NCI-H1694 (cell line): ENCODE measurements at regions not wholly inside any gene's neighbourhood (a gene's known extent, or its start where the extent isn't known, plus 50 kb on each side); places are given as distances from the start of the nearest gene placed in this dataset.

ENCODE experiments used
- DNase-seq: peaks from one replicate; lab custom pipeline; 2025; lab: John Stamatoyannopoulos, UW

DNA sequence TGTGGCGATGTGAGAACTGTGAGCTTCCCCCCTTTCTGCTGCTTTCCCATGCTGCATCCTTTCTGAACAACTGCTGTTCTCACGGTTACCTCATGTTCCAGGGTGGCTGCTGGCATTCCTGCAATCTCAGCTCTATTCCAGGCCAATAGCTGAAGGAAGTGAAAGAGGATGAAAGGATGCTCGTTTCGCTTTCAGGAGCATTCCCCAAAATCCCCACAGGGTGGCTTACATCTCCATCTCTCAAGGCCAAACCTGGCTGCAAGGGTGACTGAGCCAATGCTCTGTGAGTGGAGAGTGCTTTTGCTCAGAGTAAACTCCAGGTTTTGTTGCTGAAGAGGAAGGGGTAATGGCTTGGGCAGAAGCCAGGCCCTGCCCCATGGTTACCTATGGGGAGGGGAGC is 848.2 kb downstream of the BRD1 start:
- DNase-seq = peak; percentile 17

DNA sequence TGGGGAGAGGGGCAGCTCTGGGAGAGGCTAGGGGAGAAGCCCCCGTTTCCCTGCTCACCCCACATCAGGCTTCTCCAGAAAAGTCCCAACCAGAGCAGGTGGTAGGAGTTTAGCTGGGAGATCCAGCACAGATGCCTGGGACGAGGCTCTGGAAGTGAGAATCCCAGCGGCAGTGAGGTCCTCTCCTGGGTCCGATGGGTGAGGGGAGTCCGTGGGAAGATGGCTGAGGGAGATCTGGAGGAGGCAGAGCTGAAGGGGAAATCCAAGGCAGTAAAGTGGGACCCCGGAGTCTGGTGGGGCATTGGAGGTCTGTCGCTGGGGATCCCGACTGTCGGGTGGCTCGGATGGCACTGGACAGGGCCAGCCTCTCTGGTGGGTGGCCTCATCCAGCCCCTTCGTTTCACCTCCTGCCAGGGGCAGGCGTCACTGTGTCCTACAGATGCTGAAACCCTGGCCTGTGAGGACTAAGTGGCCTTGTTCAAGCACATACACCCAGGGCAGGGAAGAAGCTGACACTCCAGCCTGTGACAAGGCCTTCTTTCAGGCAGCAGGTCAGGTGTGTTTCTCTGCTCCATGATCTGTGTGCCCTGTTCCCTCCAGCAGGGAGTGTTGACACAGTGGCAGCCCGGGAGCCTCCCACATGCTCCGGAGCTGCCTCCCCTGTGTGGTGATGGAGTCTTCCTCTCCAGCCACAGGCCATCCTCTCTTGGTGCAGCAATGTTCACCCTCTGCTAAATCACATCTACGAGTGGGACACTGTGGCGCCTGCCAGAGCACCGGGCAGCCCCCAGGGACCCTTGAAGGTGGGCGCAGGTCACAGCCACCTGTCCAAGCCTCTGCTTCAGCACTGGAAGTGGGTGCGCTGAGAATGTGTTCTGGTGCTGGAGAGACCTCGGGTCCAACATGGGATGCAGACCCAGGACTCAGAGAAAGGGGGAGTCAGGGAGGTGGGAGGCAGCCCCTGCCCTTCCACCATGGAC is 850.8 kb downstream of the BRD1 start:
- DNase-seq = no peak

GRCh38 chr22:48975886-48976285 is 851.8 kb downstream of the BRD1 start:
- DNase-seq = no peak

DNA sequence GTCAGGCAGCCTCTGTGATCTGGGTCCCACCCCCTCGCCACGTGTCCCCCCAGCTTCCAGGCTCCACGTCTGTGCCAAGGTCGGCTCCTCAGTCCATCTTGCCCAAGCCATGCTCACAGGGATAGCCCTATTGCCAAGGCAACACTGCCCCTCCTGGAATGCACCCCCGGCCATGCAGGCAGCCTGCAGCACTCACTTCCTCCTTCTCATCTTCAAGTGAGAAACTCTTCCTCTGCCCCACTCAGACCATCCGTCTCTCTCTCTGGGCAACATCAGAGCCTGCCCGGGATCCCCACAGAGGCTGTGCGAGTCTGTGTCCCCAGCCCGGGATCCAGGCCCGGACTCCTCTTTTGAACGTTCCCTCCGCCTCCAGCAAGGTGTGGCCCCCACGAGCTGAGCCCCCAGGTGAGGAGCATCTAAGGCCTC is 852.3 kb downstream of the BRD1 start:
- no peak for DNase-seq

GRCh38 chr22:48974443-48975315 is 853.0 kb downstream of the BRD1 start:
- DNase-seq = no peak

DNA sequence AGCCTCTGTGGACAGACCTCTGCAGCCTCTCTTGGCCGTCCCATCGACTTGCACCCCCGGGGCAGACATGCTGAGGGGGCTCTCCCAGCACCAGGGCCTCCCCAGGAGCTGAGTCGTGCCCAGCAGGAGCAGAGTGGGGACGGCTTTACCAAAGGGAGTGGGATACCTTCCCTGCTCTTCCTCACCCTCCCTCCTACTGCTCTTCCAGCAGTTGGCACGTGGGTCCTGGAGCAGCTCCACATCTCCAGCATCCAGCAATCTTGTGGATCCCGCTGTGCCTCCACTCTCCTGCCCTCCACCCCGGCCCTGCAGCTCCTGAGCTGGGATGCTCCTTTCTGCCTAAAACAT is 854.0 kb downstream of the BRD1 start:
- DNase-seq = no peak

- DNase-seq = no peak
These were observed 854.5 kb downstream of the BRD1 start for GRCh38 chr22:48972979-48973693.

DNA sequence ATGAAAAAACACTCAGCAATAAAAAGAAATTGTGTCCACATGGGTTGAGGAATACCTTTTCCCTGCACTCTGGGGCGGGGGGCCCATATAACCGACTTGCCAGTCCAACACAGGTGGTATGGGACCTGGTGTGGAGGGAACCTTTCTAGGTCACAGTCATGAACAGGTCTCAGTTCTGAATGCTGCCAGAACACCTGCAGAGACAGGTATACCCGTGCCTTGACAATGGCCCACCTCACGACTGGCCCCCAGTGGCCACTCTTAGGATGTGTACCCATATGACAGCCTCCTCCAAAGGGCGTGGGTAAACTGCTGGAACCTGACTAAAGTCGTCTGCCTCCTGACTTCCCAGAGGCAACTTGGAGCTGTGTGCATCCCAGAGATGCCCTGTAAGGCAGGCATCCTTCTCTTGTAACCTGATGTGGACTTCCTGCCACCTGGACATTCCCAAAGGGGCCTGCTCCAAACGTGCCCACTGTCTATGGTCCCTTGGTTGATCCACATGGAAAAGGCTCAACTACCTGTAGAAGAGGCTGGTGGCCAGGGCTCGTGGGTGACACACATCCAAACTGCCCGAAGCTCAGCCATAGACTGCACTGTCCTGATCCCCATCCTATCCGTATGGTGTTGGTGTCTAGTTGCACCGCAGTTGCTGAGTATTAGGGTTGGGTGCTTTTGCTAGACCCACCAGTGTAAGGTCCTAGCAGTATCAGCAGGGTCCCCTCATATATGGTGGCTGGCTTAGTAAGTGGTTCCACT is 859.3 kb downstream of the BRD1 start:
- no peak for DNase-seq

- DNase-seq = no peak
These were observed 864.3 kb downstream of the BRD1 start for GRCh38 chr22:48963405-48963804.

DNA sequence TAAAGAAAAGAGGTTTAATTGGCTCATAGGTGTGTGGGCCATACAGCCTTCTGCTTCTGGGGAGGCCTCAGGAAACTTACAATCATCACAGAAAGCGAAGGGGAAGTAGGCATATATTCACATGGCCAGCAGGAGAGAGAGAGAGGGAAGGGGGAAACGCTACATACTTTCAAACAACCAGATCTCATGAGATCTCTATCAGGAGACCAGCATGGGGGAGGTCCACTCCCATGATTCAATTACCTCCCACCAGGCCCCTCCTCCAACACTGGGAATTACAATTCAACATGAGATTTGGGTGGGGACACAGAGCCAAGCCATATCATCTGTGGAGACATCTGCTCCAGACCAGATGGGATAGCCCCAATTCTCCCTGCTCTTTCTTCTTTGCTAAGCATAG is 866.0 kb downstream of the BRD1 start:
- no peak for DNase-seq

DNA sequence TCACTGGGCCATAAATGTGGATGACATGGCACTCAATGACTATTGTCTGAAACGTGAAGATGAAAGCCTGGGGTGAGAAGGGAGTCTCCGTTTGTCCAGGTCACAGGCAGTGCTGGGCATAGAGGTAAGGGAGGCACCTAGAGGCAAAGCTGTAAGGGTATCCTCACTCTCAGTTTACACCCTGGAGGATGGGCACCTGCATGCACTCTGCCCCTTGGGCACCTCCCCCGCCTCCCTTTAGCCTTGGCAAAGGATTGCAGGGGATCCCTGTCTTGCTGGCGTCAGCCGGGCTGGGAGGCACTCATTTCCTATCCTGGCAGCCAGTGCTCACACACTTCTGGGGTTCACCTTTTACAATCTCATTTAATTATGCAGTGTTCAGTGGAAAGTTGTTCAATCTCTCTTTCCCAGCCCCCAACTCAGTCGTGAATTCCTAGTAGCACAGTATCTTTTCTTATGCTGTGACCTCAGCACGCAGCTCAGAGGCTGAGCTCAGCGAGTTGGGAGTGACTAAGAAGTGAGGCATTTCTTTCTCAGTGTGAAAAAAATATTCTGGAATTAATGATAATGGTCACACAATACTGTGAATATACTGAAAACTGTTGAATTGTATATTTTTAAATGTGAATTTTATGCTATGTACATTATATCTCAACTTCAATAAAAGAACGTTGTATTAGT is 866.6 kb downstream of the BRD1 start:
- DNase-seq = no peak

DNA sequence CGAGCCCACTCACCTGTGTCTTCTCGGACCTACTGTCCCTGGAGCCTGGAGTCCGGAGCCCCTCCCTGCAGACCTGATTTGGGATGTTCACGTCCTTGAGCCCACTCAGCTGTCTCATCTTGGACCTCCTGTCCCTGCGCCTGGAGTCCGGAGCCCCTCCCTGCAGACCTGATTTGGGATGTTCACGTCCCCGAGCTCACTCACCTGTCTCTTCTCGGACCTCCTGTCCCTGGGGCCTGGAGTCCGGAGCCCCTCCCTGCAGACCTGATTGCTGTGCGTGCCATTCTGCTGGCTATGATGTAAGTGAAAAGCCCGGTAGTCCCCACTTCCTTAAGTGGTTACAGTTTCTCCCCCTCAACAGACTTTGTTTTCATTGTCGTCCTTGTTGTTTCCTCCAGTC is 867.1 kb downstream of the BRD1 start:
- no peak for DNase-seq

GRCh38 chr22:48959496-48959895 is 868.2 kb downstream of the BRD1 start:
- no peak for DNase-seq

DNA sequence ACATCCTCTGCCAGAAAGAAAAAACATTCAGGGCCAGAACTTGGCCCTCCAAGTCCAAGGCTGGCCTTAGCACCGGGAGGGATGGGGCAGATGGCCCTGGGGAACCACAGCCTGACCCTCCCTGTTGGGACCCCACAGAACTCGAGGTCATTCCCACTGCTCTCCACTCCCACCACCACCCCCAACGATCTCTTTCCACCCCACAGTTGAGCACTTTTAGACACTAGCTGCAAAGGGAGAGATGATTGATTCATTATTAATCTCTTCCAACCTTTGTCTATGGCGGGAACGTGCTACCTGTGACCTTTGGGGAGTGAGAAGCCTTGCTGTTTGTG is 869.7 kb downstream of the BRD1 start:
- no peak for DNase-seq

- DNase-seq = no peak
These were observed 870.2 kb downstream of the BRD1 start for GRCh38 chr22:48957311-48957986.

GRCh38 chr22:48955351-48956311 is 872.0 kb downstream of the BRD1 start:
- DNase-seq = no peak

DNA sequence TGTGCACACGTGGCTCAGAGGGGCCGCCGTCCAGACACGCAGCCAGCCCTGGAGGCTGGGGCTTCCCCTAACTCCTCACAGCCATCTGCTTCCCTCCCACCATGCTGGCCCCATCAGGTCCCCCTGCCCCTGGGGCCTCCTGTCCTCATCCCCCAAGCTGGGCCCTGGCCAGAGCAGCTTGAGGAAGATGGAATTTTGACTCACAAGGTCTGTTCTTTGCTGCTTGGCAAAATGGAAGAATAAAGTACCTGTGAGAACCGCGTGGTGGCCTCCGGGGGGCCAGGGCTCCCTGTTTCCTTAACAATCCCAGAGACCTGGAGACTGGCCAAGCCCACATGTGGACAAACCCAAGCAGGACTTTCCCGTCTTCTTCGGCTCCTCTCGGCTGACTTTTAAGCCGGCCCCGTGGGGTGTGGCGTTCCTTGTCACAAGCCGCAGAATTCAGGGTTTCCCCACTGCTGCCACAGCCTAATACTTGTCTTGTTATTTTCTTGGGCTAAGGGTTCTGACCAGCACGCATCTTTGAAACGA is 872.8 kb downstream of the BRD1 start:
- no peak for DNase-seq

- no peak for DNase-seq
These were observed 873.8 kb downstream of the BRD1 start for GRCh38 chr22:48953830-48954229.

- DNase-seq = no peak
These were observed 874.5 kb downstream of the BRD1 start for GRCh38 chr22:48953103-48953720.
